Ishikawa (cell line): ENCODE measurements at regions not wholly inside any gene's neighbourhood (a gene's known extent, or its start where the extent isn't known, plus 50 kb on each side); places are given as distances from the start of the nearest gene placed in this dataset.

Source experiments
- EP300 ChIP-seq: IDR thresholded peaks from 2 replicates; pipeline ENCODE4 v1.6.1; 2012; ENCODE audit warnings: borderline replicate concordance
- NFIC ChIP-seq: IDR thresholded peaks from 2 replicates; pipeline ENCODE4 v1.6.1; 2012
- RAD21 ChIP-seq: IDR thresholded peaks from 2 replicates; pipeline ENCODE4 v1.6.1; 2012; ENCODE audit warnings: low read depth
- TAF1 ChIP-seq: IDR thresholded peaks from 2 replicates; pipeline ENCODE4 v1.6.1; 2012; ENCODE audit warnings: low read depth, mild to moderate bottlenecking
- TCF12 ChIP-seq: IDR thresholded peaks from 2 replicates; pipeline ENCODE4 v1.6.1; 2012; ENCODE audit warnings: low read depth
- TEAD4 ChIP-seq: IDR thresholded peaks from 2 replicates; pipeline ENCODE4 v1.6.1; 2012
- YY1 ChIP-seq: IDR thresholded peaks from 2 replicates; pipeline ENCODE4 v1.6.1; 2012; ENCODE audit warnings: low read depth
- ZBTB7A ChIP-seq: IDR thresholded peaks from 2 replicates; pipeline ENCODE4 v1.6.1; 2012; ENCODE audit warnings: low read depth
- TF ChIP-seq, protein P1 (sequence below): IDR thresholded peaks from 2 replicates; pipeline ENCODE4 v1.6.1; 2012
- TF ChIP-seq, protein P2 (sequence below): IDR thresholded peaks from 2 replicates; pipeline ENCODE4 v1.6.1; 2012; ENCODE audit warnings: low read depth, mild to moderate bottlenecking

DNA sequence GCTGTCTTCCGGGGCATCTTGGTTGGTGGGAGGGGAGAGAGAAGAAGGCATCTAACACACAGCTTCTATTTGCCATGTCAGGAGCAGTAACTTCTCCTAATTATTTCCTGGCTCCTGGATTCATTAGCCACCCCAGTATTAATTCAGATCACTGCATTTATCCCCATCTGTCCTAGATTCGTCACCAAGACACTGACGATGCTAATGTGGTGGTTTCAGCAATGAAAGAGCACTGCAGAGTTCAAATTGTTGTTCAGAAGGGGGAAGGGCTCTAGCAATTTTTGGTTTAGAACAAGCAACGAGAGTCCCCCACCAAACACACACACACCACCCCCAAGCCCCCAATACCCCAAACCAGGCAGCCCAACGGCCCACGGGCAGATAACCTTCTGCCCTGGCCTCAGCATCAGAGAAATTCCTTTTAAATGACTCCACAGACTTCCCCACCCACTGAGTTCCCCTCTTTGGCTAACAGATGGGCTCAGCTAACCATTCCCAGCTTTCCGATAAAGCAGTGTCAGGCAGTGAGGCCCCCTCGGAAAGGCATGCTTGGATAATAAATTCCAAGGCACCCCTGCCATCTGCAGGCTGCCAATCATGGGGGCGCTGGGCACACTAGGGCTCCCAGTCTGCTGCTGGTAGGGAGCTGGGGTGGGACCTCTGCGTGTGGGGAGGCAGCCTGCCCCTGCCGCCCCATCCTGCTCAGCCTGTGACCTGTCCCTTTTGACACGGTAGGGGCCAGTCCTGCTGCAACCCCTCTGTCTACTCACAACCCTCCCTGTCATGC is 453.5 kb downstream of the MIAT start:
- TF ChIP-seq, protein P1, sequence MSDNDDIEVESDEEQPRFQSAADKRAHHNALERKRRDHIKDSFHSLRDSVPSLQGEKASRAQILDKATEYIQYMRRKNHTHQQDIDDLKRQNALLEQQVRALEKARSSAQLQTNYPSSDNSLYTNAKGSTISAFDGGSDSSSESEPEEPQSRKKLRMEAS, result no peak
- TF ChIP-seq, protein P2, sequence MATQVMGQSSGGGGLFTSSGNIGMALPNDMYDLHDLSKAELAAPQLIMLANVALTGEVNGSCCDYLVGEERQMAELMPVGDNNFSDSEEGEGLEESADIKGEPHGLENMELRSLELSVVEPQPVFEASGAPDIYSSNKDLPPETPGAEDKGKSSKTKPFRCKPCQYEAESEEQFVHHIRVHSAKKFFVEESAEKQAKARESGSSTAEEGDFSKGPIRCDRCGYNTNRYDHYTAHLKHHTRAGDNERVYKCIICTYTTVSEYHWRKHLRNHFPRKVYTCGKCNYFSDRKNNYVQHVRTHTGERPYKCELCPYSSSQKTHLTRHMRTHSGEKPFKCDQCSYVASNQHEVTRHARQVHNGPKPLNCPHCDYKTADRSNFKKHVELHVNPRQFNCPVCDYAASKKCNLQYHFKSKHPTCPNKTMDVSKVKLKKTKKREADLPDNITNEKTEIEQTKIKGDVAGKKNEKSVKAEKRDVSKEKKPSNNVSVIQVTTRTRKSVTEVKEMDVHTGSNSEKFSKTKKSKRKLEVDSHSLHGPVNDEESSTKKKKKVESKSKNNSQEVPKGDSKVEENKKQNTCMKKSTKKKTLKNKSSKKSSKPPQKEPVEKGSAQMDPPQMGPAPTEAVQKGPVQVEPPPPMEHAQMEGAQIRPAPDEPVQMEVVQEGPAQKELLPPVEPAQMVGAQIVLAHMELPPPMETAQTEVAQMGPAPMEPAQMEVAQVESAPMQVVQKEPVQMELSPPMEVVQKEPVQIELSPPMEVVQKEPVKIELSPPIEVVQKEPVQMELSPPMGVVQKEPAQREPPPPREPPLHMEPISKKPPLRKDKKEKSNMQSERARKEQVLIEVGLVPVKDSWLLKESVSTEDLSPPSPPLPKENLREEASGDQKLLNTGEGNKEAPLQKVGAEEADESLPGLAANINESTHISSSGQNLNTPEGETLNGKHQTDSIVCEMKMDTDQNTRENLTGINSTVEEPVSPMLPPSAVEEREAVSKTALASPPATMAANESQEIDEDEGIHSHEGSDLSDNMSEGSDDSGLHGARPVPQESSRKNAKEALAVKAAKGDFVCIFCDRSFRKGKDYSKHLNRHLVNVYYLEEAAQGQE, result no peak
- TF ChIP-seq RAD21, result no peak
- no peak for TF ChIP-seq EP300
- TF ChIP-seq TEAD4, result no peak
- TF ChIP-seq TAF1, result no peak
- TF ChIP-seq TCF12, result no peak
- no peak for TF ChIP-seq YY1
- TF ChIP-seq ZBTB7A, result no peak
- TF ChIP-seq NFIC, result no peak
